ENCODE measurements at regions not wholly inside any gene's neighbourhood (a gene's known extent, or its start where the extent isn't known, plus 50 kb on each side); places are given as distances from the start of the nearest gene placed in this dataset.

- DNase-seq: no peak
These were observed 289.5 kb downstream of the RRAGC start for GRCh38 chr1:38569932-38570656.

- no peak for DNase-seq
These were observed 291.3 kb downstream of the RRAGC start for GRCh38 chr1:38568061-38568857.

- no peak for DNase-seq
These were observed 292.2 kb downstream of the RRAGC start for GRCh38 chr1:38567401-38567800.

GRCh38 chr1:38565020-38565491 is 294.5 kb downstream of the RRAGC start:
- no peak for DNase-seq

- DNase-seq: no peak
These were observed 295.4 kb downstream of the RRAGC start for GRCh38 chr1:38563942-38564735.

- no peak for DNase-seq
These were observed 297.8 kb downstream of the RRAGC start for GRCh38 chr1:38561725-38562124.

- DNase-seq: no peak
These were observed 298.5 kb downstream of the RRAGC start for GRCh38 chr1:38561110-38561509.

- DNase-seq: no peak
These were observed 299.1 kb downstream of the RRAGC start for GRCh38 chr1:38560457-38560856.

GRCh38 chr1:38559446-38560165 is 300.0 kb downstream of the RRAGC start:
- peak; percentile 88 for DNase-seq

GRCh38 chr1:38558500-38559445 is 300.8 kb downstream of the RRAGC start:
- no peak for DNase-seq

- DNase-seq: no peak
These were observed 301.5 kb downstream of the RRAGC start for GRCh38 chr1:38558055-38558454.

- no peak for DNase-seq
These were observed 304.0 kb downstream of the RRAGC start for GRCh38 chr1:38555594-38555993.

- no peak for DNase-seq
These were observed 304.4 kb downstream of the RRAGC start for GRCh38 chr1:38555130-38555529.

- DNase-seq: no peak
These were observed 308.0 kb downstream of the RRAGC start for GRCh38 chr1:38551318-38552307.

GRCh38 chr1:38549191-38549590 is 310.4 kb downstream of the RRAGC start:
- DNase-seq: no peak

GRCh38 chr1:38547321-38547720 is 312.3 kb downstream of the RRAGC start:
- DNase-seq: no peak

- DNase-seq: no peak
These were observed 312.9 kb downstream of the RRAGC start for GRCh38 chr1:38546636-38547035.

GRCh38 chr1:38541223-38541622 is 318.3 kb downstream of the RRAGC start:
- no peak for DNase-seq

GRCh38 chr1:38539931-38540330 is 319.6 kb downstream of the RRAGC start:
- DNase-seq: no peak

- DNase-seq: no peak
These were observed 320.7 kb downstream of the RRAGC start for GRCh38 chr1:38538834-38539233.

Measured in CD4-positive, alpha-beta T cell treated with Interleukin-15 for 1 hour (primary cell).